H1 (cell line): ENCODE measurements at regions not wholly inside any gene's neighbourhood (a gene's known extent, or its start where the extent isn't known, plus 50 kb on each side); places are given as distances from the start of the nearest gene placed in this dataset.

Experiments used
- CTCF ChIA-PET: fragments of 300-600 bp; sonication (Branson Sonifier 250); formaldehyde crosslinking; loops from one replicate; lab custom pipeline; 2021; ENCODE audit not compliant: partially characterized antibody; lab: Charles Lee
- POLR2A ChIA-PET: fragments of 300-600 bp; sonication (Branson Sonifier 250); formaldehyde crosslinking; loops from one replicate; lab custom pipeline; 2021; ENCODE audit warnings: inconsistent platforms; ENCODE audit not compliant: partially characterized antibody; lab: Charles Lee
- DNase-seq, 2 experiments: peaks; one replicate each; pipeline versions ENCODE4 v3.0.0 to v3.0.0-alpha.2; 2010 to 2022; ENCODE audit warnings: low spot score in 2 of 2, low read depth in 1 of 2, mixed read lengths in 1 of 2
- FAIRE-seq: peaks from 2 replicates; lab custom pipeline; 2011; peaks lifted over from hg19 to GRCh38; lab: Jason Lieb, UNC
- H2AFZ ChIP-seq: 2 replicates; pipeline ENCODE4 v1.8.1; 2012; ENCODE audit warnings: low read length, inconsistent platforms
- H2AK5ac ChIP-seq: 2 replicates; pipeline ENCODE4 v1.6.1; 2013; ENCODE audit warnings: low read depth, low read length
- H2BK120ac ChIP-seq: replicated peaks from 2 replicates; pipeline ENCODE3; 2013; ENCODE audit warnings: low read depth, low read length, inconsistent platforms
- H2BK12ac ChIP-seq: 2 replicates; pipeline ENCODE4 v1.6.1; 2013; ENCODE audit warnings: low read depth, low read length
- H2BK15ac ChIP-seq: 2 replicates; pipeline ENCODE4 v1.6.1; 2013; ENCODE audit warnings: low read length
- H2BK20ac ChIP-seq: 2 replicates; pipeline ENCODE4 v1.6.1; 2013; ENCODE audit warnings: low read length
- H2BK5ac ChIP-seq: 2 replicates; pipeline ENCODE4 v1.6.1; 2013; ENCODE audit warnings: low read depth, low read length
- H3K14ac ChIP-seq: 2 replicates; pipeline ENCODE4 v1.6.1; 2013; ENCODE audit warnings: inconsistent platforms; ENCODE audit not compliant: insufficient read length
- H3K18ac ChIP-seq: 2 replicates; pipeline ENCODE4 v1.6.1; 2013; ENCODE audit warnings: low read length; ENCODE audit errors: extremely low read depth
- H3K23ac ChIP-seq: 2 replicates; pipeline ENCODE4 v1.6.1; 2013; ENCODE audit warnings: inconsistent platforms; ENCODE audit not compliant: insufficient read length
- H3K23me2 ChIP-seq: 2 replicates; pipeline ENCODE4 v1.6.1; 2013; ENCODE audit warnings: low read depth, low read length
- H3K27ac ChIP-seq: 2 replicates; pipeline ENCODE4 v1.6.1; 2011; ENCODE audit warnings: low read depth, low read length, inconsistent platforms
- H3K27me3 ChIP-seq, 4 experiments: replicated peaks in 1 of 4; 1 replicate in 1 of 4; 2 replicates in 3 of 4; pipeline versions ENCODE4 v1.6.1 to v1.8.1; 2011 to 2013; ENCODE audit warnings: low read length in 3 of 4, mild to moderate bottlenecking in 3 of 4, inconsistent platforms in 2 of 4, mixed read lengths in 2 of 4, moderate library complexity in 1 of 4; ENCODE audit not compliant: control insufficient read depth in 3 of 4, insufficient read depth in 3 of 4; ENCODE audit errors: extremely low read depth in 1 of 4
- H3K36me3 ChIP-seq, 4 experiments: 2 replicates each; pipeline versions ENCODE4 v1.6.1 to v1.8.1; 2011 to 2013; ENCODE audit warnings: mild to moderate bottlenecking in 4 of 4, low read length in 3 of 4, moderate library complexity in 2 of 4, control low read depth in 1 of 4, inconsistent platforms in 1 of 4; ENCODE audit not compliant: insufficient read depth in 4 of 4, control insufficient read depth in 2 of 4
- H3K4ac ChIP-seq: replicated peaks from 2 replicates; pipeline ENCODE3; 2013; ENCODE audit warnings: low read length, low read depth, mixed read lengths, inconsistent platforms; ENCODE audit not compliant: insufficient read length
- H3K4me1 ChIP-seq, 4 experiments: replicated peaks in 1 of 4; 1 replicate in 1 of 4; 2 replicates in 3 of 4; pipeline versions ENCODE4 v1.6.1 to v1.8.1; 2011 to 2013; ENCODE audit warnings: low read length in 3 of 4, inconsistent platforms in 2 of 4, mixed read lengths in 1 of 4; ENCODE audit not compliant: insufficient read depth in 4 of 4, control insufficient read depth in 3 of 4
- H3K4me2 ChIP-seq, 2 experiments: 2 replicates each; pipeline versions ENCODE4 v1.6.1 to v1.8.1; 2011 to 2013; ENCODE audit warnings: low read depth in 2 of 2, low read length in 2 of 2, control low read depth in 1 of 2, inconsistent platforms in 1 of 2, mild to moderate bottlenecking in 1 of 2; ENCODE audit not compliant: insufficient read depth in 1 of 2
- H3K4me3 ChIP-seq, 4 experiments: fragments of 200-600, 300-600 bp in 1 of 4; sonication (generic), shearing (Covaris generic), sonication (Bioruptor Twin) in 1 of 4; 2 replicates each; pipeline versions ENCODE4 v1.5.1 to v1.8.1; 2011 to 2016; ENCODE audit warnings: low read length in 4 of 4, low read depth in 3 of 4, control low read depth in 2 of 4, inconsistent platforms in 2 of 4, mild to moderate bottlenecking in 2 of 4, mixed read lengths in 1 of 4, moderate library complexity in 1 of 4; ENCODE audit not compliant: insufficient read depth in 2 of 4; ENCODE audit errors: extremely low read depth in 1 of 4
- H3K56ac ChIP-seq: replicated peaks from 2 replicates; pipeline ENCODE3; 2013; ENCODE audit warnings: low read depth, mild to moderate bottlenecking, mixed read lengths, low read length, inconsistent platforms; ENCODE audit not compliant: insufficient read length
- H3K79me1 ChIP-seq: 2 replicates; pipeline ENCODE4 v1.6.1; 2013; ENCODE audit warnings: low read depth, low read length, control low read depth
- H3K79me2 ChIP-seq, 2 experiments: 2 replicates each; pipeline versions ENCODE4 v1.6.1 to v1.8.1; 2012 to 2013; ENCODE audit warnings: low read length in 2 of 2, mild to moderate bottlenecking in 2 of 2, inconsistent platforms in 1 of 2; ENCODE audit not compliant: insufficient read depth in 2 of 2, control insufficient read depth in 1 of 2
- H3K9ac ChIP-seq, 4 experiments: replicated peaks in 1 of 4; 1 replicate in 1 of 4; 2 replicates in 3 of 4; pipeline versions ENCODE4 v1.6.1 to v1.8.1; 2011 to 2013; ENCODE audit warnings: low read depth in 3 of 4, low read length in 3 of 4, control low read depth in 2 of 4, mild to moderate bottlenecking in 2 of 4, moderate library complexity in 2 of 4, inconsistent platforms in 1 of 4; ENCODE audit errors: extremely low read depth in 1 of 4
- H3K9me3 ChIP-seq, 2 experiments: 2 replicates each; pipeline versions ENCODE4 v1.6.1 to v1.8.1; 2012 to 2013; ENCODE audit warnings: mild to moderate bottlenecking in 2 of 2, moderate library complexity in 2 of 2, control low read depth in 1 of 2, inconsistent platforms in 1 of 2, low read depth in 1 of 2, low read length in 1 of 2, mixed read lengths in 1 of 2; ENCODE audit not compliant: insufficient read depth in 2 of 2
- H4K20me1 ChIP-seq, 2 experiments: replicated peaks in 1 of 2; 2 replicates each; pipeline versions ENCODE3 to v1.8.1; 2011 to 2013; ENCODE audit warnings: inconsistent platforms in 2 of 2, low read length in 2 of 2, mild to moderate bottlenecking in 1 of 2; ENCODE audit not compliant: insufficient read depth in 2 of 2, control insufficient read depth in 1 of 2
- H4K5ac ChIP-seq: 2 replicates; pipeline ENCODE4 v1.6.1; 2013; ENCODE audit warnings: low read length, low read depth, mixed read lengths, inconsistent platforms; ENCODE audit not compliant: insufficient read length
- H4K8ac ChIP-seq: 2 replicates; pipeline ENCODE4 v1.8.0; 2013; ENCODE audit warnings: mild to moderate bottlenecking, moderate library complexity, low read length, inconsistent platforms; ENCODE audit not compliant: insufficient read depth; ENCODE audit errors: extremely low read depth
- H4K91ac ChIP-seq: replicated peaks from 2 replicates; pipeline ENCODE3; 2013; ENCODE audit warnings: low read length, mixed read lengths, inconsistent platforms; ENCODE audit not compliant: insufficient read length
- EGR1 ChIP-seq: IDR thresholded peaks from 2 replicates; pipeline ENCODE4 v1.6.1; 2011; ENCODE audit warnings: low read depth, low read length, borderline replicate concordance
- GABPA ChIP-seq: IDR thresholded peaks from 2 replicates; pipeline ENCODE4 v1.6.1; 2011; ENCODE audit warnings: mild to moderate bottlenecking, low read length, moderate library complexity, borderline replicate concordance; ENCODE audit not compliant: insufficient read depth
- RNF2 ChIP-seq: fragments of 200-900, 300-1000 bp; sonication (generic); IDR thresholded peaks from 2 replicates; pipeline ENCODE4 v1.7.1; 2016; ENCODE audit warnings: borderline replicate concordance, low read depth, mild to moderate bottlenecking, antibody characterized with exemption, low read length; ENCODE audit not compliant: poor library complexity, severe bottlenecking; ENCODE audit errors: missing control alignments
- SIX5 ChIP-seq: IDR thresholded peaks from 2 replicates; pipeline ENCODE4 v1.6.1; 2011; ENCODE audit warnings: mild to moderate bottlenecking, low read depth, low read length
- SP1 ChIP-seq: IDR thresholded peaks from 2 replicates; pipeline ENCODE4 v1.6.1; 2011; ENCODE audit warnings: low read depth, low read length
- TAF1 ChIP-seq: IDR thresholded peaks from 2 replicates; pipeline ENCODE4 v1.6.1; 2011; ENCODE audit warnings: mild to moderate bottlenecking, low read depth, low read length
- TAF7 ChIP-seq: optimal IDR thresholded peaks from 2 replicates; pipeline ENCODE3; 2011; ENCODE audit warnings: low read depth, mild to moderate bottlenecking, inconsistent platforms, low read length, moderate library complexity, borderline replicate concordance
- USF2 ChIP-seq: IDR thresholded peaks from 2 replicates; pipeline ENCODE4 v1.6.1; 2011; ENCODE audit warnings: low read length, improper control_type of control experiment
- WGBS, 2 experiments: shearing (Covaris generic) in 1 of 2; methylation state at CpG; one replicate each; pipeline versions ENCODE4 v1.1.6 to v1.1.7; 2013 to 2015; ENCODE audit warnings: low lambda C conversion rate in 2 of 2, mixed read lengths in 2 of 2, inconsistent platforms in 1 of 2, low coverage in 1 of 2, missing lambda C conversion rate in 1 of 2; ENCODE audit not compliant: insufficient replicate concordance in 2 of 2, insufficient coverage in 1 of 2, insufficient read length in 1 of 2; ENCODE audit errors: extremely low coverage in 1 of 2, missing lambda C conversion rate in 1 of 2; 5-methylcytosine and 5-hydroxymethylcytosine counted together

GRCh38 chr2:129732630-129733026 is 246.8 kb upstream of the RAB6C start:
- Histone ChIP-seq H2AFZ (no peak overlapping the region), H2BK20ac (no peak overlapping the region), H3K27me3 (no peaks in the 10 kb centered on the region), H2BK5ac (no peak overlapping the region), H3K18ac (no peak overlapping the region), H3K36me3 (no peaks in the 10 kb centered on the region), H4K8ac (no peak overlapping the region), H2AK5ac (no peak overlapping the region), H2BK12ac (0 out of 2 replicates have a peak overlapping the region, but pooled peaks have one; percentile 75), H3K56ac (no peak overlapping the region), H3K9ac (no peak overlapping the region), H3K79me1 (no peaks in the 10 kb centered on the region), H3K23ac (no peak overlapping the region), H4K5ac (no peak overlapping the region), H3K4me3 (no peak overlapping the region), H4K20me1 (peaks cover 0 to 7% of the 10 kb centered on the region in 2 experiments), H2BK15ac (no peak overlapping the region), H3K14ac (no peak overlapping the region), H3K23me2 (peaks cover 13% of the 10 kb centered on the region; the same call in 1 of the 2 replicates), H3K27ac (no peak overlapping the region), H3K9me3 (peaks cover 0 to 8% of the 10 kb centered on the region in 2 experiments; a peak in 1 of 4 replicates), H3K4ac (no peak overlapping the region), H3K4me1 (no peaks in the 10 kb centered on the region), H4K91ac (no peak overlapping the region), H3K4me2 (no peak overlapping the region), H2BK120ac (no peak overlapping the region), H3K79me2 (no peaks in the 10 kb centered on the region)
- no peak for FAIRE-seq
- WGBS, 2 experiments, result 82% methylated on average over 7 of the region's 7 CpGs; no CpG with 5 or more reads in 1 of the 2 experiments
- DNase-seq, result no peak
- ChIA-PET CTCF (interaction anchor here (0.7 to 1.5 kb wide), 5 partner anchors 10 to 117 kb away, joined by 3 to 7 read pairs (median 4); no protein-coding TSS in a partner anchor), POLR2A (no interaction called here)
- TF ChIP-seq TAF7 (no peak), SIX5 (no peak), EGR1 (no peak), USF2 (no peak), SP1 (no peak), GABPA (no peak), TAF1 (no peak), RNF2 (no peak)
